ENCODE measurements at regions not wholly inside any gene's neighbourhood (a gene's known extent, or its start where the extent isn't known, plus 50 kb on each side); places are given as distances from the start of the nearest gene placed in this dataset.

DNA sequence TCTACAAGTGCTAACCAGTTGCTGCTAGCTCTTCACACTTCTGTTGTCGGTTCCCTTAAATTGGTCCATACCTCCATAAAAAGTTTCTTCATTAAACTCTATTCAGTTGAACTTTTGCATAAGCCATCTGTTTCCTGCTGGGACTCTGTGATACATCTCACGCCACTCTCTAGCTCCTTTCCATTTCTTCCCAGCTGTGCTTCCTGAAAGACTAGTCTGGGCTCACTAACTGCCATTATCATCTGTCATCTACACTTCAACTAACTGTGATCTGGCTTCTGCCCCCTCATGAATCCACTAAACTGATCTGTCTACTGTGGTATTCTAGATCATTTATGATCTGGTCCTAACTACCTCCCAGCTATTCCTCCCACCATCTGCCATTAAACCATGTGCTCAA, 78.3 kb downstream of the ELAPOR2 start:
- TF ChIP-seq, protein P1, sequence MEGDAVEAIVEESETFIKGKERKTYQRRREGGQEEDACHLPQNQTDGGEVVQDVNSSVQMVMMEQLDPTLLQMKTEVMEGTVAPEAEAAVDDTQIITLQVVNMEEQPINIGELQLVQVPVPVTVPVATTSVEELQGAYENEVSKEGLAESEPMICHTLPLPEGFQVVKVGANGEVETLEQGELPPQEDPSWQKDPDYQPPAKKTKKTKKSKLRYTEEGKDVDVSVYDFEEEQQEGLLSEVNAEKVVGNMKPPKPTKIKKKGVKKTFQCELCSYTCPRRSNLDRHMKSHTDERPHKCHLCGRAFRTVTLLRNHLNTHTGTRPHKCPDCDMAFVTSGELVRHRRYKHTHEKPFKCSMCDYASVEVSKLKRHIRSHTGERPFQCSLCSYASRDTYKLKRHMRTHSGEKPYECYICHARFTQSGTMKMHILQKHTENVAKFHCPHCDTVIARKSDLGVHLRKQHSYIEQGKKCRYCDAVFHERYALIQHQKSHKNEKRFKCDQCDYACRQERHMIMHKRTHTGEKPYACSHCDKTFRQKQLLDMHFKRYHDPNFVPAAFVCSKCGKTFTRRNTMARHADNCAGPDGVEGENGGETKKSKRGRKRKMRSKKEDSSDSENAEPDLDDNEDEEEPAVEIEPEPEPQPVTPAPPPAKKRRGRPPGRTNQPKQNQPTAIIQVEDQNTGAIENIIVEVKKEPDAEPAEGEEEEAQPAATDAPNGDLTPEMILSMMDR (IDR thresholded peaks at IDR 0.05) = no peak
- TF ChIP-seq POLR2AphosphoS5 (IDR thresholded peaks at IDR 0.05) (no peak), POLR2A (IDR thresholded peaks at IDR 0.05) (no peak)

Data from transverse colon (tissue), 4 donors.